Head of caudate nucleus (tissue), 42 donors: ENCODE measurements at regions not wholly inside any gene's neighbourhood (a gene's known extent, or its start where the extent isn't known, plus 50 kb on each side); places are given as distances from the start of the nearest gene placed in this dataset.
A peak's percentile ranks its signal among the peaks of the same experiment; 100 is the strongest.
"Not testable (repeated sequence)": the region's sequence is repeated elsewhere in the genome, so short reads cannot be mapped to it uniquely, and the experiment has no call there.

Experiments
- DNase-seq, 42 donors: peaks; one replicate each; pipeline versions ENCODE4 v3.0.0 to v3.0.0-alpha.2; 2020 to 2021; ENCODE audit warnings: mixed read lengths in 7 of 42
- intact Hi-C: fragments of 100-400 bp; cut with DNase I; formaldehyde crosslinking; loops from one replicate; pipeline ENCODE4 v1.15.0; 2022

- DNase-seq, intact Hi-C loops: not testable (repeated sequence)
Observed at GRCh38 chrY:6685783-6686389, 224.6 kb upstream of the TBL1Y start.

GRCh38 chrY:6701558-6702161 is 208.8 kb upstream of the TBL1Y start:
- DNase-seq, intact Hi-C loops: not testable (repeated sequence)

- DNase-seq, intact Hi-C loops: not testable (repeated sequence)
Observed at GRCh38 chrY:6721443-6721842, 189.1 kb upstream of the TBL1Y start.

- DNase-seq, intact Hi-C loops: not testable (repeated sequence)
Observed at GRCh38 chrY:6747210-6747609, 163.3 kb upstream of the TBL1Y start.

- intact Hi-C loops, result no loop called here
- no peak for DNase-seq
Observed at GRCh38 chrY:6782334-6782733, 128.2 kb upstream of the TBL1Y start.

- intact Hi-C loops, result no loop called here
- no peak for DNase-seq
Observed at GRCh38 chrY:6786960-6787359, 123.5 kb upstream of the TBL1Y start.

- intact Hi-C loops, result no loop called here
- DNase-seq, result peak in 3 of 42 donors; percentile 1 to 37 (median 7)
Observed at GRCh38 chrY:6811633-6812032, 98.9 kb upstream of the TBL1Y start.
